ENCODE measurements at regions not wholly inside any gene's neighbourhood (a gene's known extent, or its start where the extent isn't known, plus 50 kb on each side); places are given as distances from the start of the nearest gene placed in this dataset.

GRCh38 chr6:115545672-115545986 is 515.1 kb downstream of the FRK start:
- WGBS (ENCODE audit: insufficient coverage, low coverage, missing lambda C conversion rate): 0% methylated on average over 3 of the region's 3 CpGs
- BruUV-seq (replicated peaks): no TSS peak

More at GRCh38 chr6:115545672-115545986, 515.1 kb downstream of the FRK start:
- intact Hi-C loops (cut with micrococcal nuclease): no loop called here
- H3K79me2 ChIP-seq (ENCODE audit: control insufficient read depth, insufficient read depth, low read length): no peaks in the 10 kb centered on the region
- no peak overlapping the region for H3K9ac ChIP-seq (ENCODE audit: insufficient read depth in 1 of 2, low read depth in 2 of 2, low read length in 2 of 2)
- in situ Hi-C loops (cut with MboI): no loop called here
- no peaks in the 10 kb centered on the region for H3K9me1 ChIP-seq (ENCODE audit: control insufficient read depth, insufficient read depth, low read length)
- FAIRE-seq: no peak
- TF ChIP-seq ZNF511 (CRISPR knock-in tag; IDR thresholded peaks at IDR 0.05) (no peak), PTTG1 (tag; IDR thresholded peaks at IDR 0.05; ENCODE audit: low read depth) (no peak), IFI16 (CRISPR knock-in tag; IDR thresholded peaks at IDR 0.05) (no peak), ZMIZ1 (IDR thresholded peaks at IDR 0.05; ENCODE audit: low read depth in 2 of 2, low read length in 2 of 2) (no peak), TOE1 (IDR thresholded peaks at IDR 0.05; ENCODE audit: borderline replicate concordance) (no peak), TOE1 (CRISPR knock-in tag; IDR thresholded peaks at IDR 0.05; ENCODE audit: borderline replicate concordance, low read depth) (no peak), ARID4B (CRISPR knock-in tag; IDR thresholded peaks at IDR 0.05) (no peak), TAF9B (IDR thresholded peaks at IDR 0.05; ENCODE audit: partially characterized antibody) (no peak)
- H4K20me1 ChIP-seq (replicated peaks; ENCODE audit: control insufficient read depth, insufficient read depth, low read length): no peaks in the 10 kb centered on the region
- no peaks in the 10 kb centered on the region; the same call in 1 of the 2 replicates for H3K9me3 ChIP-seq (replicated peaks; ENCODE audit: control insufficient read depth, insufficient read depth, low read depth, low read length)
- ChIA-PET POLR2A (no interaction called here), CTCF (ENCODE audit: low intra/inter-chr PET ratio) (no interaction called here)
- DNase-seq (ENCODE audit: extremely low read depth in 1 of 4, low spot score in 3 of 4): no peak
- no peaks in the 10 kb centered on the region for H3K4me1 ChIP-seq (replicated peaks in 1 of 2; ENCODE audit: control insufficient read depth in 2 of 2, insufficient read depth in 2 of 2, low read length in 2 of 2)
- no peaks in the 10 kb centered on the region for H3K36me3 ChIP-seq (ENCODE audit: control insufficient read depth, insufficient read depth, low read length)
- H3K4me3 ChIP-seq: no peak overlapping the region
- H2AFZ ChIP-seq (ENCODE audit: low read depth, low read length): no peak overlapping the region
- no peaks in the 10 kb centered on the region for H3K27me3 ChIP-seq (ENCODE audit: control insufficient read depth in 2 of 2, insufficient read depth in 2 of 2, low read length in 2 of 2)
- H3K4me2 ChIP-seq (ENCODE audit: insufficient read depth, low read length): no peak overlapping the region
- ATAC-seq: no peak
- no peak overlapping the region for H3K27ac ChIP-seq (ENCODE audit: extremely low read depth, low read depth, low read length)

Data from K562 (cell line).